ENCODE measurements at regions not wholly inside any gene's neighbourhood (a gene's known extent, or its start where the extent isn't known, plus 50 kb on each side); places are given as distances from the start of the nearest gene placed in this dataset.
"Not testable (repeated sequence)": the region's sequence is repeated elsewhere in the genome, so short reads cannot be mapped to it uniquely, and the experiment has no call there.

DNA sequence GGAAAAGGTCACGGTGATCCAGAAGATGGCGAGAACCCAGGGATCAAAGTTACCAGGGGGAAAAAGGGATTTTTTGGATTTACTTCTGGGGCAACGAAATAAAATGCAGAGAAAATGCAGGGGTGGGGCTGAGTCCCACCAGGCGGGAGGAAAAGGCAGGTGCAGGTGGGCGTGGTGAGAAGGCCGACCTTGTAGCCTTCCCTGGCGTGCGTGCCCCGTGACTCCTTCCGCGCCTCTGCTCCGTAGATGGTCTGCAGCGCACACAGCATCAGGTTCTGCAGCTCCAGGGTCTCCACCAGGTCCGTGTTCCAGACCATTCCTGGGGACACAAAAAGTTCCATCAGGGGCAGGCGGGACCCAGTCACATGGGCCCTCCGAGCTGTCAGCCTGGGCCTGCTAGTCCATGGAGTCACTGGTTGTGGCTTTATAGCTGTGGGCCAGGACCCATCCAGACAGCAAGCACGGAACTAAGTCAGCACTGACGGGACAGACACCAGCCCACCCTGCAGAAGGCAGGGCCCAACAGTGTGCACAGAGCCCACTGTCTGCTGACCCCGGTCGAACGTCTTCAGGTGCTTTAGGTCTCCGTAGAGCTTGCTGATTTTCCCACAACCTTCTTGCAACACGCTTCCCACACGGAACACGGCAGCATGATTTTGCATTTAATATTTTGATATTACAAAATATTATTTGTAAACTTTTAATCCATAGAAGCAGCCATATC is 52.4 kb upstream of the LPCAT1 start:
- TF ChIP-seq, protein P1, sequence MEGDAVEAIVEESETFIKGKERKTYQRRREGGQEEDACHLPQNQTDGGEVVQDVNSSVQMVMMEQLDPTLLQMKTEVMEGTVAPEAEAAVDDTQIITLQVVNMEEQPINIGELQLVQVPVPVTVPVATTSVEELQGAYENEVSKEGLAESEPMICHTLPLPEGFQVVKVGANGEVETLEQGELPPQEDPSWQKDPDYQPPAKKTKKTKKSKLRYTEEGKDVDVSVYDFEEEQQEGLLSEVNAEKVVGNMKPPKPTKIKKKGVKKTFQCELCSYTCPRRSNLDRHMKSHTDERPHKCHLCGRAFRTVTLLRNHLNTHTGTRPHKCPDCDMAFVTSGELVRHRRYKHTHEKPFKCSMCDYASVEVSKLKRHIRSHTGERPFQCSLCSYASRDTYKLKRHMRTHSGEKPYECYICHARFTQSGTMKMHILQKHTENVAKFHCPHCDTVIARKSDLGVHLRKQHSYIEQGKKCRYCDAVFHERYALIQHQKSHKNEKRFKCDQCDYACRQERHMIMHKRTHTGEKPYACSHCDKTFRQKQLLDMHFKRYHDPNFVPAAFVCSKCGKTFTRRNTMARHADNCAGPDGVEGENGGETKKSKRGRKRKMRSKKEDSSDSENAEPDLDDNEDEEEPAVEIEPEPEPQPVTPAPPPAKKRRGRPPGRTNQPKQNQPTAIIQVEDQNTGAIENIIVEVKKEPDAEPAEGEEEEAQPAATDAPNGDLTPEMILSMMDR (conservative IDR thresholded peaks at IDR 0.05), result not testable (repeated sequence)
- TF ChIP-seq EZH2 (IDR thresholded peaks at IDR 0.05; ENCODE audit: low read depth), result not testable (repeated sequence)

Measured in PC-9 (cell line).